ENCODE measurements at regions not wholly inside any gene's neighbourhood (a gene's known extent, or its start where the extent isn't known, plus 50 kb on each side); places are given as distances from the start of the nearest gene placed in this dataset.

GRCh38 chr3:117630885-117631284 lies 921.3 kb downstream of the TUSC7 start:
- Mint-ChIP-seq H3K27ac (no peak overlapping the region), H3K4me1 (ENCODE audit: low read depth) (no peaks in the 10 kb centered on the region), H3K36me3 (ENCODE audit: low read depth) (no peaks in the 10 kb centered on the region), H3K27me3 (ENCODE audit: insufficient read depth) (no peaks in the 10 kb centered on the region), H3K9me3 (no peaks in the 10 kb centered on the region), H3K4me3 (no peak overlapping the region)
- intact Hi-C loops (cut with micrococcal nuclease): no loop called here
- DNase-seq (ENCODE audit: low spot score): no peak

GRCh38 chr3:117631781-117632180 lies 922.2 kb downstream of the TUSC7 start:
- Mint-ChIP-seq H3K27ac (no peak overlapping the region), H3K36me3 (ENCODE audit: low read depth) (no peaks in the 10 kb centered on the region), H3K4me3 (no peak overlapping the region), H3K4me1 (ENCODE audit: low read depth) (no peaks in the 10 kb centered on the region), H3K27me3 (ENCODE audit: insufficient read depth) (no peaks in the 10 kb centered on the region), H3K9me3 (no peaks in the 10 kb centered on the region)
- DNase-seq (ENCODE audit: low spot score): no peak
- intact Hi-C loops (cut with micrococcal nuclease): no loop called here

GRCh38 chr3:117632191-117632590 lies 922.6 kb downstream of the TUSC7 start:
- no peaks in the 10 kb centered on the region for H3K9me3 Mint-ChIP-seq
- no peak for DNase-seq (ENCODE audit: low spot score)
- no peak overlapping the region for H3K27ac Mint-ChIP-seq
- no peak overlapping the region for H3K4me3 Mint-ChIP-seq
- no peaks in the 10 kb centered on the region for H3K27me3 Mint-ChIP-seq (ENCODE audit: insufficient read depth)
- intact Hi-C loops (cut with micrococcal nuclease): no loop called here
- H3K4me1 Mint-ChIP-seq (ENCODE audit: low read depth): no peaks in the 10 kb centered on the region
- no peaks in the 10 kb centered on the region for H3K36me3 Mint-ChIP-seq (ENCODE audit: low read depth)

GRCh38 chr3:117633207-117633606 lies 923.6 kb downstream of the TUSC7 start:
- H3K9me3 Mint-ChIP-seq: no peaks in the 10 kb centered on the region
- H3K4me1 Mint-ChIP-seq (ENCODE audit: low read depth): no peaks in the 10 kb centered on the region
- H3K27me3 Mint-ChIP-seq (ENCODE audit: insufficient read depth): no peaks in the 10 kb centered on the region
- H3K36me3 Mint-ChIP-seq (ENCODE audit: low read depth): no peaks in the 10 kb centered on the region
- intact Hi-C loops (cut with micrococcal nuclease): no loop called here
- DNase-seq (ENCODE audit: low spot score): no peak
- no peak overlapping the region for H3K4me3 Mint-ChIP-seq
- H3K27ac Mint-ChIP-seq: no peak overlapping the region

GRCh38 chr3:117637666-117638065 lies 928.1 kb downstream of the TUSC7 start:
- Mint-ChIP-seq H3K27me3 (ENCODE audit: insufficient read depth) (no peaks in the 10 kb centered on the region), H3K4me1 (ENCODE audit: low read depth) (no peaks in the 10 kb centered on the region), H3K4me3 (no peak overlapping the region), H3K9me3 (peaks cover 1% of the 10 kb centered on the region), H3K36me3 (ENCODE audit: low read depth) (no peaks in the 10 kb centered on the region), H3K27ac (no peak overlapping the region)
- DNase-seq (ENCODE audit: low spot score): no peak
- intact Hi-C loops (cut with micrococcal nuclease): no loop called here

- Mint-ChIP-seq H3K4me1 (ENCODE audit: low read depth) (no peaks in the 10 kb centered on the region), H3K36me3 (ENCODE audit: low read depth) (no peaks in the 10 kb centered on the region), H3K27me3 (ENCODE audit: insufficient read depth) (no peaks in the 10 kb centered on the region), H3K4me3 (no peak overlapping the region), H3K9me3 (peaks cover 20% of the 10 kb centered on the region), H3K27ac (no peak overlapping the region)
- DNase-seq (ENCODE audit: low spot score): no peak
- intact Hi-C loops (cut with micrococcal nuclease): no loop called here
Measured at GRCh38 chr3:117644203-117644602, 934.6 kb downstream of the TUSC7 start.

GRCh38 chr3:117645561-117646242 lies 936.1 kb downstream of the TUSC7 start:
- H3K4me3 Mint-ChIP-seq: no peak overlapping the region
- intact Hi-C loops (cut with micrococcal nuclease): no loop called here
- no peaks in the 10 kb centered on the region for H3K27me3 Mint-ChIP-seq (ENCODE audit: insufficient read depth)

GRCh38 chr3:117647435-117647834 lies 937.9 kb downstream of the TUSC7 start:
- no peaks in the 10 kb centered on the region for H3K27me3 Mint-ChIP-seq (ENCODE audit: insufficient read depth)
- no peak overlapping the region for H3K27ac Mint-ChIP-seq
- DNase-seq (ENCODE audit: low spot score): no peak
- intact Hi-C loops (cut with micrococcal nuclease): no loop called here
- no peak overlapping the region for H3K4me3 Mint-ChIP-seq
- no peaks in the 10 kb centered on the region for H3K36me3 Mint-ChIP-seq (ENCODE audit: low read depth)
- peaks cover 20% of the 10 kb centered on the region for H3K9me3 Mint-ChIP-seq
- H3K4me1 Mint-ChIP-seq (ENCODE audit: low read depth): no peaks in the 10 kb centered on the region

More at GRCh38 chr3:117645561-117646242, 936.1 kb downstream of the TUSC7 start:
- Mint-ChIP-seq H3K27ac (no peak overlapping the region), H3K4me1 (ENCODE audit: low read depth) (no peaks in the 10 kb centered on the region), H3K36me3 (ENCODE audit: low read depth) (no peaks in the 10 kb centered on the region), H3K9me3 (peaks cover 20% of the 10 kb centered on the region)
- DNase-seq (ENCODE audit: low spot score): no peak

- Mint-ChIP-seq H3K36me3 (ENCODE audit: low read depth) (no peaks in the 10 kb centered on the region), H3K27ac (no peak overlapping the region), H3K4me3 (no peak overlapping the region), H3K27me3 (ENCODE audit: insufficient read depth) (no peaks in the 10 kb centered on the region), H3K4me1 (ENCODE audit: low read depth) (no peaks in the 10 kb centered on the region), H3K9me3 (no peaks in the 10 kb centered on the region)
- DNase-seq (ENCODE audit: low spot score): no peak
- intact Hi-C loops (cut with micrococcal nuclease): no loop called here
Measured at GRCh38 chr3:117651246-117651645, 941.7 kb downstream of the TUSC7 start.

GRCh38 chr3:117656391-117656790 lies 946.8 kb downstream of the TUSC7 start:
- H3K36me3 Mint-ChIP-seq (ENCODE audit: low read depth): no peaks in the 10 kb centered on the region
- no peak for DNase-seq (ENCODE audit: low spot score)
- no peaks in the 10 kb centered on the region for H3K27me3 Mint-ChIP-seq (ENCODE audit: insufficient read depth)
- no peaks in the 10 kb centered on the region for H3K4me1 Mint-ChIP-seq (ENCODE audit: low read depth)
- no peak overlapping the region for H3K4me3 Mint-ChIP-seq
- no peak overlapping the region for H3K27ac Mint-ChIP-seq
- intact Hi-C loops (cut with micrococcal nuclease): no loop called here
- no peaks in the 10 kb centered on the region for H3K9me3 Mint-ChIP-seq

- no peak overlapping the region for H3K4me3 Mint-ChIP-seq
- no peak overlapping the region for H3K27ac Mint-ChIP-seq
- no peaks in the 10 kb centered on the region for H3K4me1 Mint-ChIP-seq (ENCODE audit: low read depth)
- no peak for DNase-seq (ENCODE audit: low spot score)
- H3K27me3 Mint-ChIP-seq (ENCODE audit: insufficient read depth): no peaks in the 10 kb centered on the region
- intact Hi-C loops (cut with micrococcal nuclease): no loop called here
- H3K36me3 Mint-ChIP-seq (ENCODE audit: low read depth): no peaks in the 10 kb centered on the region
- H3K9me3 Mint-ChIP-seq: no peaks in the 10 kb centered on the region
Measured at GRCh38 chr3:117657278-117657677, 947.7 kb downstream of the TUSC7 start.

- Mint-ChIP-seq H3K27me3 (ENCODE audit: insufficient read depth) (no peaks in the 10 kb centered on the region), H3K4me3 (no peak overlapping the region), H3K27ac (no peak overlapping the region), H3K4me1 (ENCODE audit: low read depth) (no peaks in the 10 kb centered on the region), H3K36me3 (ENCODE audit: low read depth) (no peaks in the 10 kb centered on the region), H3K9me3 (no peaks in the 10 kb centered on the region)
- intact Hi-C loops (cut with micrococcal nuclease): no loop called here
- DNase-seq (ENCODE audit: low spot score): no peak
Measured at GRCh38 chr3:117660941-117661817, 951.6 kb downstream of the TUSC7 start.

GRCh38 chr3:117661818-117662095 lies 952.2 kb downstream of the TUSC7 start:
- intact Hi-C loops (cut with micrococcal nuclease): no loop called here
- Mint-ChIP-seq H3K36me3 (ENCODE audit: low read depth) (no peaks in the 10 kb centered on the region), H3K9me3 (no peaks in the 10 kb centered on the region), H3K4me1 (ENCODE audit: low read depth) (no peaks in the 10 kb centered on the region), H3K27ac (no peak overlapping the region), H3K27me3 (ENCODE audit: insufficient read depth) (no peaks in the 10 kb centered on the region), H3K4me3 (no peak overlapping the region)
- no peak for DNase-seq (ENCODE audit: low spot score)
